ENCODE measurements at regions not wholly inside any gene's neighbourhood (a gene's known extent, or its start where the extent isn't known, plus 50 kb on each side); places are given as distances from the start of the nearest gene placed in this dataset.

DNA sequence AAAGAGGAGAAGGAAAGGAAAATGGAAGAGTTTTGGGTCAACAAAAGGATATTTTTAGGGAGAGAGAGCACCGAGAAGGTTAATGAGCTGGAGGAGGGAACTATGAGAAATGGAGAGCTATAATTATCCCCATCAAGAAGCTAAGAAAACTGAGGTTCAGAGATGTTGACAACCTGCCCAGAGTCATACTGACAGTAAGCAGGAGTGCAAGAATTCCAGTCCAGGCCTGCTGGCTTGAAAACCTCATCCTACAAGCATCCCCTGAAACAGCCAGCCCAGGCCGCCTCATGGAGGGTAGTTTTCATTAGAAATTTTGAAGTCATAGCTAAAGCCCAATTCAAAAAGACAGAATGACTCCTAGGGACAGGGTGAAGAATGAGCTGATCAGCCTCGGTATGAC, 172.1 kb upstream of the LRFN2 start:
- TF ChIP-seq POLR2A (IDR thresholded peaks at IDR 0.05; ENCODE audit: low read depth, low read length) (no peak), TAF1 (IDR thresholded peaks at IDR 0.05; ENCODE audit: borderline replicate concordance, low read depth, low read length) (no peak)
